MG63 (cell line): ENCODE measurements at regions not wholly inside any gene's neighbourhood (a gene's known extent, or its start where the extent isn't known, plus 50 kb on each side); places are given as distances from the start of the nearest gene placed in this dataset.

Source experiments
- DNase-seq: peaks from one replicate; pipeline ENCODE4 v3.0.0-alpha.2; 2020
- H3K27me3 ChIP-seq: fragments of 250-450 bp; sonication (Bioruptor Pico); 2 replicates; pipeline ENCODE4 v1.5.1; 2020; ENCODE audit warnings: mild to moderate bottlenecking, moderate library complexity
- H3K36me3 ChIP-seq: fragments of 250-450 bp; sonication (Bioruptor Pico); 2 replicates; pipeline ENCODE4 v1.5.1; 2020; ENCODE audit warnings: mild to moderate bottlenecking, moderate library complexity
- H3K4me3 ChIP-seq: fragments of 250-450 bp; sonication (Bioruptor Pico); 2 replicates; pipeline ENCODE4 v1.5.1; 2020; ENCODE audit warnings: mild to moderate bottlenecking, moderate library complexity
- H3K9me3 ChIP-seq: fragments of 250-450 bp; sonication (Bioruptor Pico); 2 replicates; pipeline ENCODE4 v1.5.1; 2020; ENCODE audit warnings: mild to moderate bottlenecking, moderate library complexity

- DNase-seq: peak; percentile 34
- Histone ChIP-seq H3K9me3 (no peaks in the 10 kb centered on the region), H3K4me3 (no peak overlapping the region), H3K27me3 (no peaks in the 10 kb centered on the region), H3K36me3 (no peaks in the 10 kb centered on the region)
These were observed 694.4 kb upstream of the POU3F4 start for GRCh38 chrX:82813671-82814078.

- no peaks in the 10 kb centered on the region for H3K9me3 ChIP-seq
- no peaks in the 10 kb centered on the region for H3K27me3 ChIP-seq
- no peaks in the 10 kb centered on the region for H3K36me3 ChIP-seq
- no peak for DNase-seq
- no peak overlapping the region for H3K4me3 ChIP-seq
These were observed 692.1 kb upstream of the POU3F4 start for GRCh38 chrX:82816001-82816400.

GRCh38 chrX:82816562-82816961, 691.5 kb upstream of the POU3F4 start:
- Histone ChIP-seq H3K9me3 (no peaks in the 10 kb centered on the region), H3K27me3 (no peaks in the 10 kb centered on the region), H3K36me3 (no peaks in the 10 kb centered on the region), H3K4me3 (no peak overlapping the region)
- DNase-seq: no peak

GRCh38 chrX:82842286-82842685, 665.8 kb upstream of the POU3F4 start:
- no peak for DNase-seq
- no peaks in the 10 kb centered on the region for H3K27me3 ChIP-seq
- no peak overlapping the region for H3K4me3 ChIP-seq
- no peaks in the 10 kb centered on the region for H3K9me3 ChIP-seq
- no peaks in the 10 kb centered on the region for H3K36me3 ChIP-seq

- DNase-seq: no peak
- no peaks in the 10 kb centered on the region for H3K36me3 ChIP-seq
- H3K4me3 ChIP-seq: no peak overlapping the region
- no peaks in the 10 kb centered on the region for H3K27me3 ChIP-seq
- no peaks in the 10 kb centered on the region for H3K9me3 ChIP-seq
These were observed 660.0 kb upstream of the POU3F4 start for GRCh38 chrX:82848111-82848510.
